HepG2 (cell line): ENCODE measurements at regions not wholly inside any gene's neighbourhood (a gene's known extent, or its start where the extent isn't known, plus 50 kb on each side); places are given as distances from the start of the nearest gene placed in this dataset.

Experiments
- ATAC-seq: fragments of 200-7000 bp; cut with Tn5 transposase; 3 replicates; pipeline ENCODE4 v1.9.1; 2020; ENCODE audit warnings: mild to moderate bottlenecking, moderate library complexity
- BruUV-seq: library from RNA; stranded (reverse); fragments of 400-500 nt; replicated peaks from 2 replicates; lab custom pipeline; 2021; lab: Mats Ljungman, UMichigan
- CTCF ChIA-PET: fragments of 300-600 bp; formaldehyde crosslinking; extraction: SDS; loops from one replicate; lab custom pipeline; 2021; ENCODE audit warnings: low total read pairs, inconsistent platforms, low intra/inter-chr PET ratio; lab: Yijun Ruan, JAX
- POLR2A ChIA-PET: fragments of 350-600 bp; sonication (Branson Sonifier 250); formaldehyde crosslinking; loops from one replicate; lab custom pipeline; 2020; ENCODE audit warnings: antibody characterized with exemption, inconsistent platforms; lab: Yijun Ruan, JAX
- DNase-seq: peaks from one replicate; pipeline ENCODE4 v3.0.0-alpha.2; 2015; ENCODE audit warnings: low spot score
- FAIRE-seq: peaks from 3 replicates; lab custom pipeline; 2011; peaks lifted over from hg19 to GRCh38; lab: Jason Lieb, UNC
- H2AFZ ChIP-seq: one replicate; pipeline ENCODE4 v1.6.1; 2011; ENCODE audit warnings: low read length, inconsistent platforms
- H3K27ac ChIP-seq: fragments of 300-600 bp; 3 replicates; pipeline ENCODE4 v1.8.0; 2011; ENCODE audit warnings: mixed run types, mild to moderate bottlenecking, mixed read lengths, low read length, inconsistent platforms; ENCODE audit not compliant: insufficient read depth; ENCODE audit errors: extremely low read length
- H3K27me3 ChIP-seq, 2 experiments: fragments of 200-600 bp in 1 of 2; 2 replicates in 1 of 2; 3 replicates in 1 of 2; pipeline versions ENCODE4 v1.6.0 to v1.8.0; 2011; ENCODE audit warnings: low read length in 2 of 2, mild to moderate bottlenecking in 2 of 2, moderate library complexity in 2 of 2, inconsistent platforms in 1 of 2; ENCODE audit not compliant: insufficient read depth in 2 of 2, control insufficient read depth in 1 of 2
- H3K36me3 ChIP-seq, 2 experiments: fragments of 200-600 bp in 1 of 2; replicated peaks in 1 of 2; 2 replicates in 1 of 2; 3 replicates in 1 of 2; pipeline versions ENCODE4 v1.5.1 to v1.8.0; 2011; ENCODE audit warnings: low read length in 2 of 2, inconsistent platforms in 1 of 2; ENCODE audit not compliant: insufficient read depth in 2 of 2, control insufficient read depth in 1 of 2
- H3K4me1 ChIP-seq: 2 replicates; pipeline ENCODE4 v1.5.1; 2012; ENCODE audit warnings: low read length, inconsistent platforms; ENCODE audit not compliant: insufficient read depth
- H3K4me2 ChIP-seq: 2 replicates; pipeline ENCODE4 v1.6.0; 2011; ENCODE audit warnings: low read depth, low read length, inconsistent platforms
- H3K4me3 ChIP-seq, 3 experiments: fragments of 200-600 bp in 1 of 3; sonication (generic), shearing (Covaris generic) in 1 of 3; replicated peaks in 1 of 3; 2 replicates each; pipeline ENCODE4 v1.5.1; 2011 to 2016; ENCODE audit warnings: low read length in 3 of 3, inconsistent platforms in 2 of 3, low read depth in 2 of 3, mild to moderate bottlenecking in 2 of 3, control low read depth in 1 of 3, mixed read lengths in 1 of 3; ENCODE audit not compliant: insufficient read depth in 1 of 3
- H3K79me2 ChIP-seq: one replicate; pipeline ENCODE4 v1.6.1; 2011; ENCODE audit warnings: low read length, inconsistent platforms; ENCODE audit not compliant: insufficient read depth
- H3K9ac ChIP-seq: 2 replicates; pipeline ENCODE4 v1.6.0; 2011; ENCODE audit warnings: mild to moderate bottlenecking, low read depth, low read length, inconsistent platforms; ENCODE audit not compliant: insufficient read depth
- H3K9me3 ChIP-seq: 2 replicates; pipeline ENCODE4 v1.5.1; 2012; ENCODE audit warnings: mild to moderate bottlenecking, low read length
- H4K20me1 ChIP-seq: 2 replicates; pipeline ENCODE4 v1.6.0; 2011; ENCODE audit warnings: inconsistent platforms, mild to moderate bottlenecking, low read length, moderate library complexity; ENCODE audit not compliant: insufficient read depth
- HINFP ChIP-seq: sonication (generic); formaldehyde crosslinking; IDR thresholded peaks from 2 replicates; pipeline ENCODE4 v1.4.0; 2020; ENCODE audit warnings: low read depth, mild to moderate bottlenecking, missing genetic modification reagents
- HIVEP1 ChIP-seq: sonication (generic); formaldehyde crosslinking; IDR thresholded peaks from 2 replicates; pipeline ENCODE4 v1.4.0; 2020; ENCODE audit warnings: mild to moderate bottlenecking, missing genetic modification reagents
- HMGA1 ChIP-seq: sonication (generic); formaldehyde crosslinking; conservative IDR thresholded peaks from 2 replicates; pipeline ENCODE4 v1.4.0; 2020; ENCODE audit warnings: missing genetic modification reagents
- MAFK ChIP-seq, 2 experiments: IDR thresholded peaks in 1 of 2; conservative IDR thresholded peaks in 1 of 2; 2 replicates each; pipeline ENCODE4 v1.6.1; 2011; ENCODE audit warnings: improper control_type of control experiment in 2 of 2, low read length in 2 of 2
- MYNN ChIP-seq: sonication (generic); formaldehyde crosslinking; IDR thresholded peaks from 2 replicates; pipeline ENCODE4 v1.4.0; 2020; ENCODE audit warnings: mild to moderate bottlenecking, low read depth, missing genetic modification reagents
- NFAT5 ChIP-seq: sonication (generic); formaldehyde crosslinking; IDR thresholded peaks from 2 replicates; pipeline ENCODE4 v1.4.0; 2020; ENCODE audit warnings: missing genetic modification reagents
- SCMH1 ChIP-seq: sonication (generic); formaldehyde crosslinking; IDR thresholded peaks from 2 replicates; pipeline ENCODE4 v1.9.0; 2021; ENCODE audit warnings: missing genetic modification reagents, mild to moderate bottlenecking, borderline replicate concordance
- ZFP90 ChIP-seq: sonication (generic); formaldehyde crosslinking; IDR thresholded peaks from 2 replicates; pipeline ENCODE4 v1.8.0; 2022; ENCODE audit warnings: missing genetic modification reagents, mild to moderate bottlenecking, inconsistent platforms, borderline replicate concordance
- ZNF296 ChIP-seq: sonication (generic); formaldehyde crosslinking; conservative IDR thresholded peaks from 2 replicates; pipeline ENCODE4 v1.5.0; 2020; ENCODE audit warnings: mild to moderate bottlenecking, missing genetic modification reagents
- ZNF350 ChIP-seq: sonication (generic); formaldehyde crosslinking; IDR thresholded peaks from 2 replicates; pipeline ENCODE4 v1.4.0; 2020; ENCODE audit warnings: mild to moderate bottlenecking, low read depth, missing genetic modification reagents, borderline replicate concordance
- ZNF850 ChIP-seq: sonication (generic); formaldehyde crosslinking; conservative IDR thresholded peaks from 2 replicates; pipeline ENCODE4 v1.9.0; 2021; ENCODE audit warnings: mild to moderate bottlenecking, missing genetic modification reagents
- WGBS: methylation state at CpG from one replicate; pipeline ENCODE4 v1.1.6; 2017; ENCODE audit warnings: low lambda C conversion rate; 5-methylcytosine and 5-hydroxymethylcytosine counted together
- in situ Hi-C: cut with HindIII; loops from 2 replicates; pipeline ENCODE4 v1.10.0; 2017; ENCODE audit warnings: low pct_unique_long_range_greater_than_20kb; ENCODE audit not compliant: extremely low pct_ligation_motif_present
- intact Hi-C: fragments of 100-400 bp; cut with micrococcal nuclease; formaldehyde crosslinking; loops from one replicate; pipeline ENCODE4 v1.10.0; 2022; ENCODE audit not compliant: unreplicated experiment

- H3K4me1 ChIP-seq: peaks cover 18% of the 10 kb centered on the region
- no peak overlapping the region for H3K4me3 ChIP-seq
- in situ Hi-C loops: no loop called here
- no peak overlapping the region for H3K9ac ChIP-seq
- WGBS: 45% methylated on average over 2 of the region's 2 CpGs
- H3K36me3 ChIP-seq: no peaks in the 10 kb centered on the region
- TF ChIP-seq HIVEP1 (CRISPR knock-in tag): no peak
- no peak for TF ChIP-seq MYNN (CRISPR knock-in tag)
- no peak for TF ChIP-seq HMGA1 (CRISPR knock-in tag)
- peak in 1 of 2 experiments; percentile 55; a peak in 2 of 4 replicates for TF ChIP-seq MAFK (conservative IDR thresholded peaks at IDR 0.05 in 1 of 2, IDR thresholded peaks at IDR 0.05 in 1 of 2; ENCODE audit: low read length in 2 of 2)
- TF ChIP-seq ZNF850: no peak
- no peaks in the 10 kb centered on the region for H3K9me3 ChIP-seq
- no TSS peak for BruUV-seq
- no peaks in the 10 kb centered on the region for H3K27me3 ChIP-seq
- H3K79me2 ChIP-seq: no peaks in the 10 kb centered on the region
- ATAC-seq (no peak), DNase-seq (no peak), FAIRE-seq (no peak)
- H4K20me1 ChIP-seq: no peaks in the 10 kb centered on the region
- POLR2A ChIA-PET: no interaction called here
- H3K27ac ChIP-seq: no peak overlapping the region
- intact Hi-C loops: no loop called here
- CTCF ChIA-PET: no interaction called here
- H2AFZ ChIP-seq: no peak overlapping the region
- H3K4me2 ChIP-seq: no peak overlapping the region
These were observed 71.5 kb upstream of the IL12A start for GRCh38 chr3:159917141-159917540.

DNA sequence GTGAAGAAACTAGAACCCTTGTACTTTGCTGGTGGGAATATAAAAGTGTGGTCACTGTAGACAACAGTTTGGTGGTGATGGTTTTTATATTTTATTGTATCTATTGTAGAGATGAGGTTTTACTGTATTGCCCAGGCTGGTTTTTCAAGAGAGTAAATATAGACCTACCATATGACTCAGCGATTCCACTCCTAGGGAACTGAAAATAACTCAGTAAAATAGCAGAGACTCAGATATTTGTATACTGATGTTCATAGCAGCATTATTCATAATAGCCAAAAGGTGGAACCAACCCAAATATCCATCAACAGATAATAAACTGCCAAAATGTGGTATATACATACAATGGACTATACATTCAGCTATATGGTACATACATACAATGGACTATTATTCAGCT lies 68.8 kb upstream of the IL12A start:
- ATAC-seq: no peak
- ChIA-PET CTCF (no interaction called here), POLR2A (interaction anchor here (0.7 kb wide), 1 partner anchor 9 kb away, joined by 3 read pairs; no protein-coding TSS in a partner anchor)
- no peak for FAIRE-seq
- intact Hi-C loops: no loop called here
- Histone ChIP-seq H3K27ac (no peak overlapping the region), H3K4me2 (no peak overlapping the region), H3K4me3 (no peak overlapping the region), H3K9ac (no peak overlapping the region), H3K27me3 (no peaks in the 10 kb centered on the region), H3K79me2 (no peaks in the 10 kb centered on the region), H3K36me3 (no peaks in the 10 kb centered on the region), H3K4me1 (0 out of 2 replicates have a peak, but pooled peaks cover 5% of the 10 kb centered on the region), H4K20me1 (no peaks in the 10 kb centered on the region), H3K9me3 (no peaks in the 10 kb centered on the region), H2AFZ (no peak overlapping the region)
- BruUV-seq: no TSS peak
- in situ Hi-C loops: no loop called here
- DNase-seq: no peak
- 45% methylated on average over 1 of the region's 1 CpG for WGBS
- TF ChIP-seq SCMH1 (CRISPR knock-in tag) (no peak), NFAT5 (no peak), ZNF296 (CRISPR knock-in tag) (no peak), ZFP90 (CRISPR knock-in tag) (no peak), MAFK (conservative IDR thresholded peaks at IDR 0.05 in 1 of 2, IDR thresholded peaks at IDR 0.05 in 1 of 2; ENCODE audit: low read length in 2 of 2) (peak in 1 of 2 experiments; percentile 34; a peak in 1 of 4 replicates), ZNF350 (CRISPR knock-in tag) (no peak), HINFP (CRISPR knock-in tag) (no peak)
